ENCODE measurements at regions not wholly inside any gene's neighbourhood (a gene's known extent, or its start where the extent isn't known, plus 50 kb on each side); places are given as distances from the start of the nearest gene placed in this dataset.

DNA sequence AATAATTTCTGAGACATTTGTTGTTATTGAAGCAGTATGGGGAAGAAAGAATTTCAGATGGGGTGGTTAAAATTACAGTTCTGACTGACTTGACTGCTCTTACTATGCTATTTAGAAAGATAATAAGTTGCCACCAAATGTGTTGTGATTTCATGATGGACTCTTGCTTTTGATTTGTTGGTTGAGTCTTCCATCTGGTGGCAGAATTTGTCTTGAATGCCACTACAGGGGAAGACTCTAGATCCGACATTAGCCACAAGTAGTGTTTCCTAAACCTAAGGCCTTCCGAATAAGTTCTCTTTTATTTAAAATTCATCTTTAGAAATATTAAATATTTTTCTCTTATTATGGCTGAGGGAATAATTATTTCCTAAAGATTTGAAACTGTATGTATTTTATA is 190.9 kb upstream of the ADGRL4 start:
- TF ChIP-seq, protein P1, sequence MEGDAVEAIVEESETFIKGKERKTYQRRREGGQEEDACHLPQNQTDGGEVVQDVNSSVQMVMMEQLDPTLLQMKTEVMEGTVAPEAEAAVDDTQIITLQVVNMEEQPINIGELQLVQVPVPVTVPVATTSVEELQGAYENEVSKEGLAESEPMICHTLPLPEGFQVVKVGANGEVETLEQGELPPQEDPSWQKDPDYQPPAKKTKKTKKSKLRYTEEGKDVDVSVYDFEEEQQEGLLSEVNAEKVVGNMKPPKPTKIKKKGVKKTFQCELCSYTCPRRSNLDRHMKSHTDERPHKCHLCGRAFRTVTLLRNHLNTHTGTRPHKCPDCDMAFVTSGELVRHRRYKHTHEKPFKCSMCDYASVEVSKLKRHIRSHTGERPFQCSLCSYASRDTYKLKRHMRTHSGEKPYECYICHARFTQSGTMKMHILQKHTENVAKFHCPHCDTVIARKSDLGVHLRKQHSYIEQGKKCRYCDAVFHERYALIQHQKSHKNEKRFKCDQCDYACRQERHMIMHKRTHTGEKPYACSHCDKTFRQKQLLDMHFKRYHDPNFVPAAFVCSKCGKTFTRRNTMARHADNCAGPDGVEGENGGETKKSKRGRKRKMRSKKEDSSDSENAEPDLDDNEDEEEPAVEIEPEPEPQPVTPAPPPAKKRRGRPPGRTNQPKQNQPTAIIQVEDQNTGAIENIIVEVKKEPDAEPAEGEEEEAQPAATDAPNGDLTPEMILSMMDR (IDR thresholded peaks at IDR 0.05), result peak; percentile 25; the same call in 1 of the 2 replicates
- TF ChIP-seq, protein P2, sequence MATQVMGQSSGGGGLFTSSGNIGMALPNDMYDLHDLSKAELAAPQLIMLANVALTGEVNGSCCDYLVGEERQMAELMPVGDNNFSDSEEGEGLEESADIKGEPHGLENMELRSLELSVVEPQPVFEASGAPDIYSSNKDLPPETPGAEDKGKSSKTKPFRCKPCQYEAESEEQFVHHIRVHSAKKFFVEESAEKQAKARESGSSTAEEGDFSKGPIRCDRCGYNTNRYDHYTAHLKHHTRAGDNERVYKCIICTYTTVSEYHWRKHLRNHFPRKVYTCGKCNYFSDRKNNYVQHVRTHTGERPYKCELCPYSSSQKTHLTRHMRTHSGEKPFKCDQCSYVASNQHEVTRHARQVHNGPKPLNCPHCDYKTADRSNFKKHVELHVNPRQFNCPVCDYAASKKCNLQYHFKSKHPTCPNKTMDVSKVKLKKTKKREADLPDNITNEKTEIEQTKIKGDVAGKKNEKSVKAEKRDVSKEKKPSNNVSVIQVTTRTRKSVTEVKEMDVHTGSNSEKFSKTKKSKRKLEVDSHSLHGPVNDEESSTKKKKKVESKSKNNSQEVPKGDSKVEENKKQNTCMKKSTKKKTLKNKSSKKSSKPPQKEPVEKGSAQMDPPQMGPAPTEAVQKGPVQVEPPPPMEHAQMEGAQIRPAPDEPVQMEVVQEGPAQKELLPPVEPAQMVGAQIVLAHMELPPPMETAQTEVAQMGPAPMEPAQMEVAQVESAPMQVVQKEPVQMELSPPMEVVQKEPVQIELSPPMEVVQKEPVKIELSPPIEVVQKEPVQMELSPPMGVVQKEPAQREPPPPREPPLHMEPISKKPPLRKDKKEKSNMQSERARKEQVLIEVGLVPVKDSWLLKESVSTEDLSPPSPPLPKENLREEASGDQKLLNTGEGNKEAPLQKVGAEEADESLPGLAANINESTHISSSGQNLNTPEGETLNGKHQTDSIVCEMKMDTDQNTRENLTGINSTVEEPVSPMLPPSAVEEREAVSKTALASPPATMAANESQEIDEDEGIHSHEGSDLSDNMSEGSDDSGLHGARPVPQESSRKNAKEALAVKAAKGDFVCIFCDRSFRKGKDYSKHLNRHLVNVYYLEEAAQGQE (IDR thresholded peaks at IDR 0.05; ENCODE audit: insufficient read depth in 1 of 2, low read depth in 2 of 2, low read length in 1 of 2), result no peak
- TF ChIP-seq POLR2AphosphoS5 (IDR thresholded peaks at IDR 0.05; ENCODE audit: low read depth, low read length), result no peak

Measured in Panc1 (cell line).